Trophoblast cell (in vitro differentiated cells and primary cell): ENCODE measurements at regions not wholly inside any gene's neighbourhood (a gene's known extent, or its start where the extent isn't known, plus 50 kb on each side); places are given as distances from the start of the nearest gene placed in this dataset.

Experiments
- DNase-seq, 2 donors: peaks; one replicate each; pipeline ENCODE4 v3.0.0-alpha.2; 2016
- H2AFZ ChIP-seq: 2 replicates; pipeline ENCODE4 v1.6.1; 2013; ENCODE audit warnings: low read length, moderate library complexity, mild to moderate bottlenecking; ENCODE audit not compliant: insufficient read depth, poor library complexity
- H2AK5ac ChIP-seq: 2 replicates; pipeline ENCODE4 v1.6.1; 2013; ENCODE audit warnings: mild to moderate bottlenecking, low read length
- H2BK120ac ChIP-seq: 2 replicates; pipeline ENCODE4 v1.6.1; 2013; ENCODE audit warnings: low read length, mild to moderate bottlenecking, moderate library complexity; ENCODE audit not compliant: insufficient read depth, poor library complexity
- H2BK12ac ChIP-seq: 2 replicates; pipeline ENCODE4 v1.6.1; 2013; ENCODE audit warnings: mild to moderate bottlenecking, low read length, moderate library complexity
- H2BK5ac ChIP-seq: 2 replicates; pipeline ENCODE4 v1.6.1; 2013; ENCODE audit warnings: low read length, low read depth, moderate library complexity, mild to moderate bottlenecking; ENCODE audit not compliant: poor library complexity
- H3K14ac ChIP-seq: 2 replicates; pipeline ENCODE4 v1.6.1; 2013; ENCODE audit warnings: mild to moderate bottlenecking, low read length
- H3K18ac ChIP-seq: 2 replicates; pipeline ENCODE4 v1.6.1; 2013; ENCODE audit warnings: mild to moderate bottlenecking, low read length
- H3K23ac ChIP-seq: 2 replicates; pipeline ENCODE4 v1.6.1; 2013; ENCODE audit warnings: low read length
- H3K27ac ChIP-seq: 2 replicates; pipeline ENCODE4 v1.5.1; 2013; ENCODE audit warnings: low read depth, mild to moderate bottlenecking, inconsistent platforms, low read length, moderate library complexity
- H3K27me3 ChIP-seq: 2 replicates; pipeline ENCODE4 v1.6.1; 2013; ENCODE audit warnings: inconsistent platforms, mild to moderate bottlenecking, low read length, moderate library complexity; ENCODE audit not compliant: insufficient read depth
- H3K36me3 ChIP-seq, 2 experiments: 1 replicate in 1 of 2; 2 replicates in 1 of 2; pipeline ENCODE4 v1.6.1; 2013; ENCODE audit warnings: low read length in 2 of 2, mild to moderate bottlenecking in 2 of 2, moderate library complexity in 1 of 2; ENCODE audit not compliant: insufficient read depth in 2 of 2, control insufficient read depth in 1 of 2
- H3K4ac ChIP-seq: 2 replicates; pipeline ENCODE4 v1.6.1; 2013; ENCODE audit warnings: low read depth, mild to moderate bottlenecking, low read length, moderate library complexity
- H3K4me1 ChIP-seq, 2 experiments: 1 replicate in 1 of 2; 2 replicates in 1 of 2; pipeline ENCODE4 v1.6.1; 2013; ENCODE audit warnings: low read length in 2 of 2, mild to moderate bottlenecking in 2 of 2, moderate library complexity in 1 of 2; ENCODE audit not compliant: insufficient read depth in 2 of 2, control insufficient read depth in 1 of 2
- H3K4me2 ChIP-seq: 2 replicates; pipeline ENCODE4 v1.6.1; 2013; ENCODE audit warnings: inconsistent platforms, mild to moderate bottlenecking, low read length, moderate library complexity
- H3K4me3 ChIP-seq: 2 replicates; pipeline ENCODE4 v1.5.1; 2013; ENCODE audit warnings: mild to moderate bottlenecking, low read depth, low read length, inconsistent platforms
- H3K79me1 ChIP-seq: one replicate; pipeline ENCODE4 v1.6.1; 2013; ENCODE audit warnings: low read length
- H3K79me2 ChIP-seq: 2 replicates; pipeline ENCODE4 v1.6.1; 2013; ENCODE audit warnings: low read length, mild to moderate bottlenecking; ENCODE audit not compliant: control insufficient read depth, insufficient read depth, poor library complexity
- H3K9ac ChIP-seq: 2 replicates; pipeline ENCODE4 v1.6.1; 2013; ENCODE audit warnings: mild to moderate bottlenecking, low read length
- H3K9me3 ChIP-seq: 2 replicates; pipeline ENCODE4 v1.6.1; 2013; ENCODE audit warnings: low read depth, mild to moderate bottlenecking, control low read depth, inconsistent platforms, low read length; ENCODE audit not compliant: insufficient read depth
- H4K12ac ChIP-seq: 2 replicates; pipeline ENCODE4 v1.6.1; 2013; ENCODE audit warnings: low read depth, mild to moderate bottlenecking, low read length, moderate library complexity
- H4K8ac ChIP-seq: 2 replicates; pipeline ENCODE4 v1.6.1; 2013; ENCODE audit warnings: low read depth, mild to moderate bottlenecking, low read length, moderate library complexity
- H4K91ac ChIP-seq: one replicate; pipeline ENCODE4 v1.6.1; 2013; ENCODE audit warnings: low read depth, mild to moderate bottlenecking, low read length, moderate library complexity
- WGBS: extraction: QIAGEN DNeasy Blood & Tissue Kit; methylation state at CpG from one replicate; pipeline ENCODE4 v1.1.7; 2013; ENCODE audit warnings: missing lambda C conversion rate; ENCODE audit not compliant: insufficient read length, insufficient coverage; ENCODE audit errors: extremely low coverage; 5-methylcytosine and 5-hydroxymethylcytosine counted together

- no peak overlapping the region for H2AFZ ChIP-seq
Measured at GRCh38 chr5:26470439-26470838, 567.9 kb downstream of the CDH9 start.

GRCh38 chr5:26439121-26439520 is 599.3 kb downstream of the CDH9 start:
- Histone ChIP-seq H3K4me1 (no peaks in the 10 kb centered on the region), H3K79me1 (no peaks in the 10 kb centered on the region), H2BK12ac (no peak overlapping the region), H2AFZ (no peak overlapping the region), H4K8ac (no peak overlapping the region), H3K23ac (no peak overlapping the region), H2BK5ac (no peak overlapping the region), H2BK120ac (no peak overlapping the region), H3K27ac (no peak overlapping the region), H3K36me3 (no peaks in the 10 kb centered on the region), H3K9ac (no peak overlapping the region), H3K18ac (no peak overlapping the region), H4K12ac (no peak overlapping the region), H3K4ac (no peak overlapping the region), H3K9me3 (no peaks in the 10 kb centered on the region), H4K91ac (no peak overlapping the region), H3K4me3 (no peak overlapping the region), H3K79me2 (no peaks in the 10 kb centered on the region), H3K27me3 (no peaks in the 10 kb centered on the region), H3K4me2 (no peak overlapping the region), H2AK5ac (no peak overlapping the region), H3K14ac (no peak overlapping the region)
- DNase-seq: no peak
- no CpG with 5 or more reads among the region's 1 CpG for WGBS

More at GRCh38 chr5:26470439-26470838, 567.9 kb downstream of the CDH9 start:
- H3K14ac ChIP-seq: no peak overlapping the region
- no peaks in the 10 kb centered on the region for H3K36me3 ChIP-seq
- H2BK120ac ChIP-seq: no peak overlapping the region
- H2BK12ac ChIP-seq: no peak overlapping the region
- H3K18ac ChIP-seq: no peak overlapping the region
- no peak overlapping the region for H2AK5ac ChIP-seq
- H3K4me1 ChIP-seq: no peaks in the 10 kb centered on the region
- H3K79me1 ChIP-seq: no peaks in the 10 kb centered on the region
- no peak overlapping the region for H3K4me3 ChIP-seq
- no peak overlapping the region for H3K9ac ChIP-seq
- no peaks in the 10 kb centered on the region for H3K9me3 ChIP-seq
- no peak overlapping the region for H4K8ac ChIP-seq
- H4K12ac ChIP-seq: no peak overlapping the region
- DNase-seq: no peak
- no peak overlapping the region for H3K4me2 ChIP-seq
- no peak overlapping the region for H3K23ac ChIP-seq
- no peaks in the 10 kb centered on the region for H3K79me2 ChIP-seq
- no peak overlapping the region for H3K27ac ChIP-seq
- no peaks in the 10 kb centered on the region for H3K27me3 ChIP-seq
- H3K4ac ChIP-seq: no peak overlapping the region
- no peak overlapping the region for H4K91ac ChIP-seq
- no peak overlapping the region for H2BK5ac ChIP-seq

- no peak overlapping the region for H2AK5ac ChIP-seq
- H3K4ac ChIP-seq: no peak overlapping the region
- H2BK5ac ChIP-seq: no peak overlapping the region
- no peak overlapping the region for H3K18ac ChIP-seq
- no peaks in the 10 kb centered on the region for H3K4me1 ChIP-seq
- no peak overlapping the region for H3K27ac ChIP-seq
- no peak overlapping the region for H2BK120ac ChIP-seq
- H3K4me3 ChIP-seq: no peak overlapping the region
- no peak overlapping the region for H4K8ac ChIP-seq
- no CpG with 5 or more reads among the region's 3 CpGs for WGBS
- no peak overlapping the region for H3K23ac ChIP-seq
- no peak overlapping the region for H3K14ac ChIP-seq
- no peak overlapping the region for H4K12ac ChIP-seq
- H3K27me3 ChIP-seq: no peaks in the 10 kb centered on the region
- no peaks in the 10 kb centered on the region for H3K79me1 ChIP-seq
- H3K79me2 ChIP-seq: no peaks in the 10 kb centered on the region
- no peak overlapping the region for H2AFZ ChIP-seq
- DNase-seq: no peak
- no peaks in the 10 kb centered on the region for H3K36me3 ChIP-seq
- H2BK12ac ChIP-seq: no peak overlapping the region
- H4K91ac ChIP-seq: no peak overlapping the region
- no peaks in the 10 kb centered on the region for H3K9me3 ChIP-seq
- H3K9ac ChIP-seq: no peak overlapping the region
- H3K4me2 ChIP-seq: no peak overlapping the region
Measured at GRCh38 chr5:26434688-26435087, 603.7 kb downstream of the CDH9 start.

GRCh38 chr5:26432386-26432785 is 606.0 kb downstream of the CDH9 start:
- no peak overlapping the region for H3K18ac ChIP-seq
- no peak overlapping the region for H2BK120ac ChIP-seq
- no peak overlapping the region for H3K27ac ChIP-seq
- H3K4me2 ChIP-seq: no peak overlapping the region
- H3K4me3 ChIP-seq: no peak overlapping the region
- no peak for DNase-seq
- H3K79me2 ChIP-seq: no peaks in the 10 kb centered on the region
- no peaks in the 10 kb centered on the region for H3K36me3 ChIP-seq
- H3K9me3 ChIP-seq: no peaks in the 10 kb centered on the region
- H2BK12ac ChIP-seq: no peak overlapping the region
- no peaks in the 10 kb centered on the region for H3K4me1 ChIP-seq
- H3K14ac ChIP-seq: no peak overlapping the region
- H4K8ac ChIP-seq: no peak overlapping the region
- no peak overlapping the region for H4K12ac ChIP-seq
- no peak overlapping the region for H2BK5ac ChIP-seq
- no peak overlapping the region for H3K4ac ChIP-seq
- H2AK5ac ChIP-seq: no peak overlapping the region
- H3K9ac ChIP-seq: no peak overlapping the region
- H2AFZ ChIP-seq: no peak overlapping the region
- H4K91ac ChIP-seq: no peak overlapping the region
- H3K23ac ChIP-seq: no peak overlapping the region
- no peaks in the 10 kb centered on the region for H3K79me1 ChIP-seq
- no peaks in the 10 kb centered on the region for H3K27me3 ChIP-seq

- no peaks in the 10 kb centered on the region for H3K79me1 ChIP-seq
- no peak overlapping the region for H4K91ac ChIP-seq
- H3K4ac ChIP-seq: no peak overlapping the region
- no peaks in the 10 kb centered on the region for H3K27me3 ChIP-seq
- H3K36me3 ChIP-seq: no peaks in the 10 kb centered on the region
- no peak for DNase-seq
- no peak overlapping the region for H2BK120ac ChIP-seq
- H3K14ac ChIP-seq: no peak overlapping the region
- no peak overlapping the region for H3K4me2 ChIP-seq
- no peak overlapping the region for H2BK12ac ChIP-seq
- no CpG with 5 or more reads among the region's 2 CpGs for WGBS
- H3K27ac ChIP-seq: no peak overlapping the region
- no peak overlapping the region for H2AFZ ChIP-seq
- no peak overlapping the region for H3K4me3 ChIP-seq
- H3K79me2 ChIP-seq: no peaks in the 10 kb centered on the region
- H3K4me1 ChIP-seq: no peaks in the 10 kb centered on the region
- H3K9ac ChIP-seq: no peak overlapping the region
- H2AK5ac ChIP-seq: no peak overlapping the region
- no peak overlapping the region for H4K8ac ChIP-seq
- H3K9me3 ChIP-seq: no peaks in the 10 kb centered on the region
- H3K18ac ChIP-seq: no peak overlapping the region
- no peak overlapping the region for H2BK5ac ChIP-seq
- no peak overlapping the region for H4K12ac ChIP-seq
- H3K23ac ChIP-seq: no peak overlapping the region
Measured at GRCh38 chr5:26430323-26430722, 608.1 kb downstream of the CDH9 start.
